A549 (cell line): ENCODE measurements at regions not wholly inside any gene's neighbourhood (a gene's known extent, or its start where the extent isn't known, plus 50 kb on each side); places are given as distances from the start of the nearest gene placed in this dataset.
A peak's percentile ranks its signal among the peaks of the same experiment; 100 is the strongest.

Experiments
- ATAC-seq, 2 experiments: fragments of 200-7000 bp in 1 of 2; fragments of >200 bp in 1 of 2; cut with Nextera tagmentation in 1 of 2; cut with Tn5 transposase in 1 of 2; 3 replicates each; pipeline versions ENCODE4 v1.8.0 to v1.9.1; 2018 to 2020; ENCODE audit warnings: mild to moderate bottlenecking in 1 of 2, moderate library complexity in 1 of 2
- CTCF ChIA-PET: fragments of 300-600 bp; sonication (Branson Sonifier 250); formaldehyde crosslinking; extraction: SDS; loops from one replicate; lab custom pipeline; 2021; ENCODE audit warnings: antibody characterized with exemption, inconsistent platforms; lab: Yijun Ruan, JAX
- POLR2A ChIA-PET: fragments of 350-600 bp; formaldehyde crosslinking; extraction: SDS; loops from one replicate; lab custom pipeline; 2021; ENCODE audit warnings: antibody characterized with exemption, inconsistent platforms; lab: Yijun Ruan, JAX
- DNase-seq, 2 experiments: peaks; one replicate each; pipeline versions ENCODE4 v3.0.0 to v3.0.0-alpha.2; 2011 to 2016; ENCODE audit warnings: low read depth in 1 of 2, low spot score in 1 of 2
- FAIRE-seq: peaks from 2 replicates; lab custom pipeline; 2011; peaks lifted over from hg19 to GRCh38; lab: Jason Lieb, UNC
- H3K27ac ChIP-seq, 2 experiments: fragments of >200 bp; sonication (Bioruptor Twin); formaldehyde crosslinking; 3 replicates each; pipeline ENCODE4 v1.5.1; 2016 to 2017
- H3K4me1 ChIP-seq: fragments of >200 bp; sonication (Bioruptor Twin); formaldehyde crosslinking; 3 replicates; pipeline ENCODE4 v1.6.1; 2016
- H3K4me2 ChIP-seq: fragments of >200 bp; sonication (Bioruptor Twin); formaldehyde crosslinking; 3 replicates; pipeline ENCODE4 v1.6.1; 2016
- H3K4me3 ChIP-seq: fragments of >200 bp; sonication (Bioruptor Twin); formaldehyde crosslinking; 3 replicates; pipeline ENCODE4 v1.5.1; 2016
- H3K9me3 ChIP-seq: fragments of >200 bp; sonication (Bioruptor Twin); formaldehyde crosslinking; 3 replicates; pipeline ENCODE4 v1.6.1; 2016
- CEBPB ChIP-seq, 2 experiments: fragments of >200 bp in 1 of 2; sonication (Bioruptor Twin) in 1 of 2; formaldehyde crosslinking in 1 of 2; IDR thresholded peaks; 2 replicates each; pipeline ENCODE4 v1.6.1; 2012 to 2016
- CHD2 ChIP-seq: fragments of 150-350 bp; IDR thresholded peaks from 2 replicates; pipeline ENCODE4 v1.6.1; 2014; ENCODE audit warnings: low read length; ENCODE audit not compliant: partially characterized antibody
- CHD4 ChIP-seq: fragments of 200-600 bp; sonication (generic); IDR thresholded peaks from 2 replicates; pipeline ENCODE4 v1.6.1; 2016; ENCODE audit warnings: antibody characterized with exemption, mild to moderate bottlenecking, borderline replicate concordance
- EHF ChIP-seq: fragments of 250-450 bp; sonication (Bioruptor Pico); IDR thresholded peaks from 2 replicates; pipeline ENCODE4 v1.5.0; 2020; ENCODE audit warnings: mild to moderate bottlenecking
- EP300 ChIP-seq, 2 experiments: fragments of >200 bp; sonication (Bioruptor Twin); formaldehyde crosslinking; IDR thresholded peaks; 2 replicates in 1 of 2; 3 replicates in 1 of 2; pipeline ENCODE4 v1.6.1; 2016 to 2017
- ESRRA ChIP-seq: fragments of 150-350 bp; IDR thresholded peaks from 2 replicates; pipeline ENCODE4 v1.6.1; 2014; ENCODE audit warnings: mild to moderate bottlenecking, low read length, borderline replicate concordance
- FOSB ChIP-seq: fragments of 250-450 bp; sonication (Bioruptor Pico); IDR thresholded peaks from 2 replicates; pipeline ENCODE4 v1.5.0; 2020; ENCODE audit warnings: mild to moderate bottlenecking, moderate library complexity
- GATA3 ChIP-seq: IDR thresholded peaks from 2 replicates; pipeline ENCODE4 v1.6.1; 2012; ENCODE audit warnings: borderline replicate concordance
- HDAC2 ChIP-seq: fragments of 200-600 bp; sonication (generic); IDR thresholded peaks from 2 replicates; pipeline ENCODE4 v1.6.1; 2016
- HOXA7 ChIP-seq: fragments of 250-450 bp; sonication (Bioruptor Pico); IDR thresholded peaks from 2 replicates; pipeline ENCODE4 v1.5.0; 2020; ENCODE audit warnings: mild to moderate bottlenecking, moderate library complexity
- HOXB13 ChIP-seq: fragments of 250-450 bp; sonication (Bioruptor Pico); IDR thresholded peaks from 2 replicates; pipeline ENCODE4 v1.5.0; 2020; ENCODE audit warnings: low read depth, mild to moderate bottlenecking, moderate library complexity
- HOXB5 ChIP-seq: fragments of 250-450 bp; sonication (Bioruptor Pico); IDR thresholded peaks from 2 replicates; pipeline ENCODE4 v1.5.0; 2020; ENCODE audit warnings: mild to moderate bottlenecking, moderate library complexity
- JUN ChIP-seq, 2 experiments: fragments of >200 bp; sonication (Bioruptor Twin); formaldehyde crosslinking; IDR thresholded peaks; 2 replicates in 1 of 2; 3 replicates in 1 of 2; pipeline ENCODE4 v1.6.1; 2016 to 2017
- JUNB ChIP-seq: fragments of >200 bp; sonication (Bioruptor Twin); formaldehyde crosslinking; IDR thresholded peaks from 2 replicates; pipeline ENCODE4 v1.6.1; 2016
- MAZ ChIP-seq: fragments of 150-350 bp; IDR thresholded peaks from 2 replicates; pipeline ENCODE4 v1.6.1; 2014; ENCODE audit warnings: antibody characterized with exemption, low read depth, low read length, borderline replicate concordance
- NR3C1 ChIP-seq: fragments of >200 bp; sonication (Bioruptor Twin); formaldehyde crosslinking; IDR thresholded peaks from 3 replicates; pipeline ENCODE4 v1.6.1; 2017
- POLR2AphosphoS2 ChIP-seq: conservative IDR thresholded peaks from 2 replicates; pipeline ENCODE4 v1.6.1; 2012; ENCODE audit warnings: low read length, improper control_type of control experiment, inconsistent platforms
- RARB ChIP-seq: fragments of 250-450 bp; sonication (Bioruptor Pico); IDR thresholded peaks from 2 replicates; pipeline ENCODE4 v1.8.0; 2021; ENCODE audit warnings: mild to moderate bottlenecking, moderate library complexity
- RFX5 ChIP-seq: fragments of 450-650 bp; IDR thresholded peaks from 2 replicates; pipeline ENCODE4 v1.7.1; 2014; ENCODE audit warnings: antibody characterized with exemption, mild to moderate bottlenecking, moderate library complexity
- RNF2 ChIP-seq: fragments of 200-600 bp; sonication (generic); IDR thresholded peaks from 2 replicates; pipeline ENCODE4 v1.6.1; 2016; ENCODE audit warnings: low read depth, mild to moderate bottlenecking, antibody characterized with exemption, moderate library complexity, borderline replicate concordance
- SMC3 ChIP-seq: fragments of >200 bp; sonication (Bioruptor Twin); formaldehyde crosslinking; IDR thresholded peaks from 3 replicates; pipeline ENCODE4 v1.6.1; 2018; ENCODE audit warnings: inconsistent platforms
- TP53 ChIP-seq: fragments of 250-450 bp; sonication (Bioruptor Pico); IDR thresholded peaks from 2 replicates; pipeline ENCODE4 v1.5.0; 2021; ENCODE audit warnings: mild to moderate bottlenecking, moderate library complexity
- ZC3H11A ChIP-seq: fragments of 450-650 bp; IDR thresholded peaks from 2 replicates; pipeline ENCODE4 v1.6.1; 2014; ENCODE audit warnings: antibody characterized with exemption, mild to moderate bottlenecking
- ZNF302 ChIP-seq: fragments of 250-450 bp; sonication (Bioruptor Pico); IDR thresholded peaks from 2 replicates; pipeline ENCODE4 v1.9.0; 2021; ENCODE audit warnings: inconsistent platforms, mild to moderate bottlenecking, moderate library complexity
- WGBS: methylation state at CpG from one replicate; pipeline ENCODE4 v1.1.6; 2017; ENCODE audit errors: missing lambda C conversion rate; 5-methylcytosine and 5-hydroxymethylcytosine counted together
- TF ChIP-seq, protein P1 (sequence below): fragments of 250-450 bp; sonication (Bioruptor Pico); IDR thresholded peaks from 2 replicates; pipeline ENCODE4 v1.5.0; 2021; ENCODE audit warnings: mild to moderate bottlenecking, moderate library complexity, borderline replicate concordance
- TF ChIP-seq, protein P2 (sequence below): fragments of >200 bp; sonication (Bioruptor Twin); formaldehyde crosslinking; IDR thresholded peaks from 3 replicates; pipeline ENCODE4 v1.6.1; 2016
- TF ChIP-seq, protein P3 (sequence below): IDR thresholded peaks from 2 replicates; pipeline ENCODE4 v1.6.1; 2012
- TF ChIP-seq, protein P4 (sequence below): fragments of 450-650 bp; IDR thresholded peaks from 2 replicates; pipeline ENCODE4 v1.6.1; 2014; ENCODE audit warnings: antibody characterized with exemption
- TF ChIP-seq, protein P5 (sequence below): fragments of >200 bp; sonication (Bioruptor Twin); formaldehyde crosslinking; IDR thresholded peaks from 2 replicates; pipeline ENCODE4 v1.6.1; 2016
- TF ChIP-seq, protein P6 (sequence below): fragments of 150-350 bp; IDR thresholded peaks from 2 replicates; pipeline ENCODE4 v1.6.1; 2014; ENCODE audit warnings: low read depth, mild to moderate bottlenecking, low read length
- TF ChIP-seq, protein P7 (sequence below): fragments of 200-600 bp; sonication (generic); IDR thresholded peaks from 2 replicates; pipeline ENCODE4 v1.6.1; 2016; ENCODE audit warnings: antibody characterized with exemption, mild to moderate bottlenecking, moderate library complexity

DNA sequence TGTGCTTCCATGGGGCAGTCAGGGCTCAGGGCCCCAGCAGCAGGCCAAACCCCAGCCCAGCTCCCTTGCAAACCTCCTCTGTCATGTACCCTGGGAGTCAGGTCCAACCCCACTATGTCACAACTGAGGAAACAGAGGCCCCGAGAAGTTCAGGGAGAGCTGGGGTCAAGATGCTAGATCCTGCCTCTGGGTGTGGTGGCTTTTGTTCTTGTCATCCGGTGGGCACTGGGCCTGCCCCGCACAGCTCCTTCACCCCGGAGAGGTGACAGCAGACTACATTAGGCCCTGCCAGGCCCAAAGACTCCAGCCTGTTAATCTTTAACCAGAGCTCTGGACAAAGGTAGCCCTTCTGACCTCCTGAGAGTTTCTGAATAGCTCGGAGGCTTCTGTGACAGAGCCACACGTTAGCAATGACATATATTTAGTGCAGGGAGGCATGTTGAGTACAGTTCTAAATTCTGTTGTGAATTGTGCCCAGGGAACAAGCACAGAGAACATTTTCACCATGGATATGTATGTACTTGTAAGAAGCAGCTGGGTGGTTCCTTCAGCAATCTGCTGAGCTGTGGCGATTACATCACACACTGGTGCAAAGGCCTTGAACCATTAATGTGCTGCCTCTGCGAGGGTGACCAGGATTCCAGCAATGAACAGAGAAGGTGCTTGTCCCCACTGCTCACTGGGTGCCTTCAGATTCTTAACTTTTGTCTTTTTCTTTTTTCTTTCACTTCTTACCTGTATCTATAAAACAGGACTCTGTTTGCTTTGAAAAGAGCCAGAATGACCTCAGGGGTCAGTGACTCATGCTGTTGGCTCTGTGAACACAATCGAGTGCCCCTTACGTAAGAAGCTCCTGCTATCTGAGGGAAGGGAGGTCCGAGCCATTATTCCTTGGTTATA is 102.8 kb downstream of the RHOU start:
- FAIRE-seq (peak; percentile 51), ATAC-seq (peak; percentile 82 to 83), DNase-seq (peak; percentile 88 to 96)
- Histone ChIP-seq H3K4me2 (peak overlapping the region; percentile 86), H3K4me3 (peak overlapping the region; percentile 20; the same call in 2 of the 3 replicates), H3K27ac (peak overlapping the region; percentile 91 to 94), H3K4me1 (peaks cover 67% of the 10 kb centered on the region), H3K9me3 (peaks cover 6% of the 10 kb centered on the region)
- ChIA-PET CTCF (interaction anchor here (0.7 to 1.7 kb wide), 11 partner anchors 9 to 389 kb away, joined by 3 to 8 read pairs (median 3); partner anchors contain the start of gene RHOU), POLR2A (interaction anchor here (0.6 to 1.6 kb wide), 4 partner anchors 12 to 84 kb away, joined by 3 to 13 read pairs (median 3); no protein-coding TSS in a partner anchor)
- under 1% methylated on average over 11 of the region's 11 CpGs for whole genome bisulfite sequencing
- no peak for TF ChIP-seq TP53 (CRISPR knock-in tag)
- TF ChIP-seq EP300 (IDR thresholded peaks at IDR 0.05), result peak; percentile 45 to 51; a peak in 2 of 5 replicates
- TF ChIP-seq ZNF302 (CRISPR knock-in tag), result no peak
- TF ChIP-seq HOXA7 (CRISPR knock-in tag), result no peak
- TF ChIP-seq HOXB5 (CRISPR knock-in tag), result no peak
- TF ChIP-seq RFX5, result no peak
- peak; percentile 85; the same call in 1 of the 2 replicates for TF ChIP-seq GATA3
- TF ChIP-seq, protein P1, sequence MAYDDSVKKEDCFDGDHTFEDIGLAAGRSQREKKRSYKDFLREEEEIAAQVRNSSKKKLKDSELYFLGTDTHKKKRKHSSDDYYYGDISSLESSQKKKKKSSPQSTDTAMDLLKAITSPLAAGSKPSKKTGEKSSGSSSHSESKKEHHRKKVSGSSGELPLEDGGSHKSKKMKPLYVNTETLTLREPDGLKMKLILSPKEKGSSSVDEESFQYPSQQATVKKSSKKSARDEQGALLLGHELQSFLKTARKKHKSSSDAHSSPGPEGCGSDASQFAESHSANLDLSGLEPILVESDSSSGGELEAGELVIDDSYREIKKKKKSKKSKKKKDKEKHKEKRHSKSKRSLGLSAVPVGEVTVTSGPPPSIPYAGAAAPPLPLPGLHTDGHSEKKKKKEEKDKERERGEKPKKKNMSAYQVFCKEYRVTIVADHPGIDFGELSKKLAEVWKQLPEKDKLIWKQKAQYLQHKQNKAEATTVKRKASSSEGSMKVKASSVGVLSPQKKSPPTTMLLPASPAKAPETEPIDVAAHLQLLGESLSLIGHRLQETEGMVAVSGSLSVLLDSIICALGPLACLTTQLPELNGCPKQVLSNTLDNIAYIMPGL (CRISPR knock-in tag), result no peak
- no peak for TF ChIP-seq HDAC2
- TF ChIP-seq, protein P2, sequence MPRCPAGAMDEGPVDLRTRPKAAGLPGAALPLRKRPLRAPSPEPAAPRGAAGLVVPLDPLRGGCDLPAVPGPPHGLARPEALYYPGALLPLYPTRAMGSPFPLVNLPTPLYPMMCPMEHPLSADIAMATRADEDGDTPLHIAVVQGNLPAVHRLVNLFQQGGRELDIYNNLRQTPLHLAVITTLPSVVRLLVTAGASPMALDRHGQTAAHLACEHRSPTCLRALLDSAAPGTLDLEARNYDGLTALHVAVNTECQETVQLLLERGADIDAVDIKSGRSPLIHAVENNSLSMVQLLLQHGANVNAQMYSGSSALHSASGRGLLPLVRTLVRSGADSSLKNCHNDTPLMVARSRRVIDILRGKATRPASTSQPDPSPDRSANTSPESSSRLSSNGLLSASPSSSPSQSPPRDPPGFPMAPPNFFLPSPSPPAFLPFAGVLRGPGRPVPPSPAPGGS, result no peak
- TF ChIP-seq, protein P3, sequence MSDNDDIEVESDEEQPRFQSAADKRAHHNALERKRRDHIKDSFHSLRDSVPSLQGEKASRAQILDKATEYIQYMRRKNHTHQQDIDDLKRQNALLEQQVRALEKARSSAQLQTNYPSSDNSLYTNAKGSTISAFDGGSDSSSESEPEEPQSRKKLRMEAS, result peak; percentile 83
- no peak for TF ChIP-seq FOSB (CRISPR knock-in tag)
- TF ChIP-seq ZC3H11A, result no peak
- peak; percentile 92 for TF ChIP-seq JUNB
- no peak for TF ChIP-seq RNF2
- TF ChIP-seq, protein P4, sequence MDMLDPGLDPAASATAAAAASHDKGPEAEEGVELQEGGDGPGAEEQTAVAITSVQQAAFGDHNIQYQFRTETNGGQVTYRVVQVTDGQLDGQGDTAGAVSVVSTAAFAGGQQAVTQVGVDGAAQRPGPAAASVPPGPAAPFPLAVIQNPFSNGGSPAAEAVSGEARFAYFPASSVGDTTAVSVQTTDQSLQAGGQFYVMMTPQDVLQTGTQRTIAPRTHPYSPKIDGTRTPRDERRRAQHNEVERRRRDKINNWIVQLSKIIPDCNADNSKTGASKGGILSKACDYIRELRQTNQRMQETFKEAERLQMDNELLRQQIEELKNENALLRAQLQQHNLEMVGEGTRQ, result no peak
- TF ChIP-seq, protein P5, sequence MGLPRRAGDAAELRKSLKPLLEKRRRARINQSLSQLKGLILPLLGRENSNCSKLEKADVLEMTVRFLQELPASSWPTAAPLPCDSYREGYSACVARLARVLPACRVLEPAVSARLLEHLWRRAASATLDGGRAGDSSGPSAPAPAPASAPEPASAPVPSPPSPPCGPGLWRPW, result no peak
- TF ChIP-seq JUN (IDR thresholded peaks at IDR 0.05), result peak; percentile 79 to 88
- peak; percentile 80 to 95; a peak in 3 of 4 replicates for TF ChIP-seq CEBPB (IDR thresholded peaks at IDR 0.05)
- no peak for TF ChIP-seq POLR2AphosphoS2
- TF ChIP-seq, protein P6, sequence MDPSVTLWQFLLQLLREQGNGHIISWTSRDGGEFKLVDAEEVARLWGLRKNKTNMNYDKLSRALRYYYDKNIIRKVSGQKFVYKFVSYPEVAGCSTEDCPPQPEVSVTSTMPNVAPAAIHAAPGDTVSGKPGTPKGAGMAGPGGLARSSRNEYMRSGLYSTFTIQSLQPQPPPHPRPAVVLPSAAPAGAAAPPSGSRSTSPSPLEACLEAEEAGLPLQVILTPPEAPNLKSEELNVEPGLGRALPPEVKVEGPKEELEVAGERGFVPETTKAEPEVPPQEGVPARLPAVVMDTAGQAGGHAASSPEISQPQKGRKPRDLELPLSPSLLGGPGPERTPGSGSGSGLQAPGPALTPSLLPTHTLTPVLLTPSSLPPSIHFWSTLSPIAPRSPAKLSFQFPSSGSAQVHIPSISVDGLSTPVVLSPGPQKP, result no peak
- TF ChIP-seq ESRRA, result no peak
- no peak for TF ChIP-seq NR3C1
- TF ChIP-seq RARB, result no peak
- no peak; the same call in 1 of the 2 replicates for TF ChIP-seq EHF (CRISPR knock-in tag)
- no peak for TF ChIP-seq HOXB13 (CRISPR knock-in tag)
- TF ChIP-seq, protein P7, sequence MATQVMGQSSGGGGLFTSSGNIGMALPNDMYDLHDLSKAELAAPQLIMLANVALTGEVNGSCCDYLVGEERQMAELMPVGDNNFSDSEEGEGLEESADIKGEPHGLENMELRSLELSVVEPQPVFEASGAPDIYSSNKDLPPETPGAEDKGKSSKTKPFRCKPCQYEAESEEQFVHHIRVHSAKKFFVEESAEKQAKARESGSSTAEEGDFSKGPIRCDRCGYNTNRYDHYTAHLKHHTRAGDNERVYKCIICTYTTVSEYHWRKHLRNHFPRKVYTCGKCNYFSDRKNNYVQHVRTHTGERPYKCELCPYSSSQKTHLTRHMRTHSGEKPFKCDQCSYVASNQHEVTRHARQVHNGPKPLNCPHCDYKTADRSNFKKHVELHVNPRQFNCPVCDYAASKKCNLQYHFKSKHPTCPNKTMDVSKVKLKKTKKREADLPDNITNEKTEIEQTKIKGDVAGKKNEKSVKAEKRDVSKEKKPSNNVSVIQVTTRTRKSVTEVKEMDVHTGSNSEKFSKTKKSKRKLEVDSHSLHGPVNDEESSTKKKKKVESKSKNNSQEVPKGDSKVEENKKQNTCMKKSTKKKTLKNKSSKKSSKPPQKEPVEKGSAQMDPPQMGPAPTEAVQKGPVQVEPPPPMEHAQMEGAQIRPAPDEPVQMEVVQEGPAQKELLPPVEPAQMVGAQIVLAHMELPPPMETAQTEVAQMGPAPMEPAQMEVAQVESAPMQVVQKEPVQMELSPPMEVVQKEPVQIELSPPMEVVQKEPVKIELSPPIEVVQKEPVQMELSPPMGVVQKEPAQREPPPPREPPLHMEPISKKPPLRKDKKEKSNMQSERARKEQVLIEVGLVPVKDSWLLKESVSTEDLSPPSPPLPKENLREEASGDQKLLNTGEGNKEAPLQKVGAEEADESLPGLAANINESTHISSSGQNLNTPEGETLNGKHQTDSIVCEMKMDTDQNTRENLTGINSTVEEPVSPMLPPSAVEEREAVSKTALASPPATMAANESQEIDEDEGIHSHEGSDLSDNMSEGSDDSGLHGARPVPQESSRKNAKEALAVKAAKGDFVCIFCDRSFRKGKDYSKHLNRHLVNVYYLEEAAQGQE, result no peak
- no peak; the same call in 2 of the 3 replicates for TF ChIP-seq SMC3
- TF ChIP-seq CHD2, result no peak
- no peak for TF ChIP-seq CHD4
- TF ChIP-seq MAZ, result no peak
